ENCODE measurements at regions not wholly inside any gene's neighbourhood (a gene's known extent, or its start where the extent isn't known, plus 50 kb on each side); places are given as distances from the start of the nearest gene placed in this dataset.
"Not testable (repeated sequence)": the region's sequence is repeated elsewhere in the genome, so short reads cannot be mapped to it uniquely, and the experiment has no call there.

DNA sequence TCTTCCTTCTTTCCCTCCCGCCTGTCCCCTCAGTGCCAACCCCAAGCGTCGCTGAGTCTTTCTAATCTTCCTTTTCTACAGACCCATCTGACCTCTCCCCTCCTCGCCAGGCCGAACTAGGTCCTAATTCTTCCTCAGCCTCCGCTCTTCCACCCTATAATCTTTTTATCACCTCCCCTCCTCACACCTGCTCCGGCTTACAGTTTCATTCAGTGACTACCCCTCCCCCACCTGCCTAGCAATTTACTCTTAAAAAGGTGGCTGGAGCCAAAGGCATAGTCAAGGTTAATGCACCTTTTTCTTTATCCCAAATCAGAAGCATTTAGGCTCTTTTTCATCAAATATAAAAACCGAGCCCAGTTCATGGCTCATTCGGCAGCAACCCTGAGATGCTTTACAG lies 225.6 kb upstream of the DUSP10 start:
- not testable (repeated sequence) for TF ChIP-seq YY1 (IDR thresholded peaks at IDR 0.05; ENCODE audit: insufficient read depth, insufficient read length); SUZ12 (IDR thresholded peaks at IDR 0.05; ENCODE audit: extremely low read depth, insufficient read depth, insufficient read length); ZNF274 (IDR thresholded peaks at IDR 0.05; ENCODE audit: low read depth, low read length)

All from NT2/D1 (cell line).